ENCODE measurements at regions not wholly inside any gene's neighbourhood (a gene's known extent, or its start where the extent isn't known, plus 50 kb on each side); places are given as distances from the start of the nearest gene placed in this dataset.

DNA sequence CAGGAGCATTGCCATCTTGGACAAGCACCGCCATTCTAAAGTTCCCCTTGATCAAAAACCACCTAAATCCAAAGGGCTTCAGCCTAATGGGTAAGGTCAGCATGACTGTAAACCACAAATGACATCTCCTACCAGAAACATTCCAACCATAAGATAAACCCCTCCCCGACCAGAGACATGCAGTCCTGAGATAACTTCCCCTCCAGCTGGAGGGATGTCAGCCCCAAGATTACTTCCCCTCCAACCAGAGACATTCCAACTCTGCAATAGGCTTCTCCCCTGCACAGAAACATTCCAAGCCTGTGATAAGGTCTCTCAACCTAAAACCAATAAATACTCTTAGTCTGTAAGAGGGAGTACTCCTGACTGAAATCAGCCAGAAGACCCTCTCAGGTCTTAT, 62.7 kb upstream of the DNAJC19 start:
- intact Hi-C loops (cut with DNase I), result no loop called here
- no peak overlapping the region for H3K9ac ChIP-seq (ENCODE audit: low read length in 3 of 3)
- TF ChIP-seq, protein P1, sequence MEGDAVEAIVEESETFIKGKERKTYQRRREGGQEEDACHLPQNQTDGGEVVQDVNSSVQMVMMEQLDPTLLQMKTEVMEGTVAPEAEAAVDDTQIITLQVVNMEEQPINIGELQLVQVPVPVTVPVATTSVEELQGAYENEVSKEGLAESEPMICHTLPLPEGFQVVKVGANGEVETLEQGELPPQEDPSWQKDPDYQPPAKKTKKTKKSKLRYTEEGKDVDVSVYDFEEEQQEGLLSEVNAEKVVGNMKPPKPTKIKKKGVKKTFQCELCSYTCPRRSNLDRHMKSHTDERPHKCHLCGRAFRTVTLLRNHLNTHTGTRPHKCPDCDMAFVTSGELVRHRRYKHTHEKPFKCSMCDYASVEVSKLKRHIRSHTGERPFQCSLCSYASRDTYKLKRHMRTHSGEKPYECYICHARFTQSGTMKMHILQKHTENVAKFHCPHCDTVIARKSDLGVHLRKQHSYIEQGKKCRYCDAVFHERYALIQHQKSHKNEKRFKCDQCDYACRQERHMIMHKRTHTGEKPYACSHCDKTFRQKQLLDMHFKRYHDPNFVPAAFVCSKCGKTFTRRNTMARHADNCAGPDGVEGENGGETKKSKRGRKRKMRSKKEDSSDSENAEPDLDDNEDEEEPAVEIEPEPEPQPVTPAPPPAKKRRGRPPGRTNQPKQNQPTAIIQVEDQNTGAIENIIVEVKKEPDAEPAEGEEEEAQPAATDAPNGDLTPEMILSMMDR (IDR thresholded peaks at IDR 0.05; ENCODE audit: borderline replicate concordance, extremely low read depth, insufficient read depth), result no peak
- FAIRE-seq (no peak), DNase-seq (no peak)
- H3K27ac ChIP-seq (ENCODE audit: low read depth in 2 of 2, low read length in 2 of 2), result no peak overlapping the region
- no peaks in the 10 kb centered on the region for H3K36me3 ChIP-seq (ENCODE audit: control insufficient read depth in 2 of 3, insufficient read depth in 3 of 3, low read length in 3 of 3)
- H3K4me1 ChIP-seq (ENCODE audit: control insufficient read depth in 2 of 3, insufficient read depth in 2 of 3, low read depth in 1 of 3, low read length in 3 of 3), result no peaks in the 10 kb centered on the region
- no peaks in the 10 kb centered on the region for H3K9me3 ChIP-seq (ENCODE audit: control insufficient read depth in 2 of 3, insufficient read depth in 1 of 3, low read length in 3 of 3)
- H3K27me3 ChIP-seq (ENCODE audit: control insufficient read depth, insufficient read depth, low read length), result no peaks in the 10 kb centered on the region
- no peak overlapping the region for H3K4me3 ChIP-seq (ENCODE audit: low read length in 3 of 3)

DNA sequence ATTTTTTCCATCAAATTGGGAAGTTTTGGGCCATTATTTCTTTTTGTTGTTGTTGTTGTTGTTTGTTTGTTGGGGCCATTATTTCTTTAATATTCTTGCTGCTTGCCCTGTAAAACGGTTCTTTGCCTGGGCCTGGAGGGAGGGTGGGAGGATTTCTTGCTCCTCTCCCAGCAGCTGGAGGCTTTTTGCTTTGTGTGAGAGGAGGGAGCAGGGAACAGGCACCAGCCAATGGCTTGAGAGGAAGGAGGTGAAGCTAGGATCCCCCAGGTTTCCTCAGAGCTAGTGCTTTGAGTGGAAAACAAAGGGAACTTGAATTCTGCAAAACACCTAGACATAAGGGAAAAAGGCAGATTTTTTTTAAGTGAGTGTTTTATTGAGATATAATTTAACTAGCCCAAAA, 61.2 kb upstream of the DNAJC19 start:
- intact Hi-C loops (cut with DNase I), result no loop called here
- no peaks in the 10 kb centered on the region for H3K9me3 ChIP-seq (ENCODE audit: control insufficient read depth in 2 of 3, insufficient read depth in 1 of 3, low read length in 3 of 3)
- no peak for DNase-seq
- H3K4me3 ChIP-seq (ENCODE audit: low read length in 3 of 3), result no peak overlapping the region
- TF ChIP-seq, protein P1 (IDR thresholded peaks at IDR 0.05; ENCODE audit: borderline replicate concordance, extremely low read depth, insufficient read depth), result no peak
- no peaks in the 10 kb centered on the region for H3K27me3 ChIP-seq (ENCODE audit: control insufficient read depth, insufficient read depth, low read length)
- no peak overlapping the region for H3K27ac ChIP-seq (ENCODE audit: low read depth in 2 of 2, low read length in 2 of 2)
- no peak overlapping the region for H3K9ac ChIP-seq (ENCODE audit: low read length in 3 of 3)
- no peaks in the 10 kb centered on the region for H3K36me3 ChIP-seq (ENCODE audit: control insufficient read depth in 2 of 3, insufficient read depth in 3 of 3, low read length in 3 of 3)
- FAIRE-seq, result no peak
- no peaks in the 10 kb centered on the region for H3K4me1 ChIP-seq (ENCODE audit: control insufficient read depth in 2 of 3, insufficient read depth in 2 of 3, low read depth in 1 of 3, low read length in 3 of 3)

DNA sequence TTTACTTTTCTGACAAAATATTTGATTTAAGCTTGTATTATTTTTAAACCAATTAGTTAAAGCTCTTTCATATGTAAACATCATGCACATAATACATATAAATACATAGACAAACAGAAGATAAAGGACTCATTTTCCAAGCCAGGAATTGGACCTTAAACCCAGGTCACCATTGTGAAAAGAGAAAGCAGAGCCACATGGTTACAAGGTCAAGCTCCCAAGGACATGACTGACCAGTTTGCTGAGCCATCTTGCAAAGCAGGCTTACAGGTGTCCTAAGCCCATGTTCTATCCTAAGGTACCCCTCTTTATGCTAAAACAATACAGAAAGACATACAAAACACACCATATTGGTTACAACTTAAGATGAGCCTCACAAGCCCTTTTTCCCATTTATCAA, 50.5 kb upstream of the DNAJC19 start:
- Histone ChIP-seq H3K27ac (ENCODE audit: low read depth in 2 of 2, low read length in 2 of 2) (no peak overlapping the region), H3K4me3 (ENCODE audit: low read length in 3 of 3) (no peak overlapping the region), H3K4me1 (ENCODE audit: control insufficient read depth in 2 of 3, insufficient read depth in 2 of 3, low read depth in 1 of 3, low read length in 3 of 3) (no peaks in the 10 kb centered on the region), H3K9me3 (ENCODE audit: control insufficient read depth in 2 of 3, insufficient read depth in 1 of 3, low read length in 3 of 3) (peaks cover 0 to 3% (median 0%) of the 10 kb centered on the region in 3 donors), H3K27me3 (ENCODE audit: control insufficient read depth, insufficient read depth, low read length) (no peaks in the 10 kb centered on the region), H3K9ac (ENCODE audit: low read length in 3 of 3) (no peak overlapping the region), H3K36me3 (ENCODE audit: control insufficient read depth in 2 of 3, insufficient read depth in 3 of 3, low read length in 3 of 3) (no peaks in the 10 kb centered on the region)
- no peak for FAIRE-seq
- DNase-seq, result no peak
- TF ChIP-seq, protein P1 (IDR thresholded peaks at IDR 0.05; ENCODE audit: borderline replicate concordance, extremely low read depth, insufficient read depth), result no peak
- intact Hi-C loops (cut with DNase I), result no loop called here

All from kidney (tissue), 13 donors.